B cell (primary cell): ENCODE measurements at regions not wholly inside any gene's neighbourhood (a gene's known extent, or its start where the extent isn't known, plus 50 kb on each side); places are given as distances from the start of the nearest gene placed in this dataset.

Experiments
- CTCF ChIP-seq: fragments of 200-600 bp; IDR thresholded peaks from one replicate; pipeline ENCODE4 v1.8.0; 2022; ENCODE audit warnings: antibody characterized with exemption, mild to moderate bottlenecking
- EZH2 ChIP-seq: IDR thresholded peaks from 2 replicates; pipeline ENCODE4 v1.6.1; 2012; ENCODE audit warnings: borderline replicate concordance, low read depth, mild to moderate bottlenecking, moderate library complexity, low read length; ENCODE audit not compliant: insufficient read depth, poor library complexity, severe bottlenecking

DNA sequence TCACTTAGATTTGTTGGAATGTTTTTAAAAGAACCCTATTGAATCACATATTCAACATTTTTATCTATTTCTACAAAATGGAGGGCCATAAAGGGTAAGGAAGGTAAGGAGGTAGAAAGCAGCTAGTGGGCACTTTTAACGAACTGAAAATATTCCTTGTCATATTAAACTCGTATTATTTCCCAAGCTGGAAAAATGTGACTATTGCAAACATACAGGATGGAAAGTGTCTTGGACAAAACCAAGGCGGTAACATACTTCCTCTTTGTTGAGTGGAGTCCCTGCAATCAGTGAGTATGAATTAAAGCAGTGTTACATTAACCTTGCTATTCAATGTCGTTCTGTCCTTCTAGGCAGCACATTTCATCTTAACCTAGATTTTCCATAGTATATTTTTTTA, 165.6 kb downstream of the RCN1 start:
- TF ChIP-seq CTCF (no peak), EZH2 (no peak)
